ENCODE measurements at regions not wholly inside any gene's neighbourhood (a gene's known extent, or its start where the extent isn't known, plus 50 kb on each side); places are given as distances from the start of the nearest gene placed in this dataset.
"Not testable (repeated sequence)": the region's sequence is repeated elsewhere in the genome, so short reads cannot be mapped to it uniquely, and the experiment has no call there.

DNA sequence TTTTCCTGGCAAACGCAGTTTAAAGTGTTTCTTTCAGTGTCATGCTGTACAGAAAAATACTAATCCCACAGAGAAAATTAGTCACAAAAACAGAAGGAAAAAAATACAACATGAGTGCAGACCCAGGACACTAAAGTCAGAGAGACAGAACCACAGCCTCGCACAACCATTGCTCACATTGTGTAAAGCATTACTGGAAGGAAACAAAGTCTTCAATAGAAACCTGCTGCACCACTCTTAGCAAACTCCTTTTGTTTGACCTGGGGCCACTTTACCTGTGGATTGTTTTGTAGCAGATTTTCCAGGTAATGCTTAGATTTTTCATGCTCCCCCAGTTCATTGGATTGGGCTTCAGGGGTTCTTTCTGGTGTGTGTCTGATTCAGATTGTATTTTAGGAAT, 131.8 kb upstream of the TMLHE start:
- ATAC-seq (no peak), DNase-seq (no peak)
- intact Hi-C loops (cut with micrococcal nuclease): no loop called here
- TF ChIP-seq, protein P1, sequence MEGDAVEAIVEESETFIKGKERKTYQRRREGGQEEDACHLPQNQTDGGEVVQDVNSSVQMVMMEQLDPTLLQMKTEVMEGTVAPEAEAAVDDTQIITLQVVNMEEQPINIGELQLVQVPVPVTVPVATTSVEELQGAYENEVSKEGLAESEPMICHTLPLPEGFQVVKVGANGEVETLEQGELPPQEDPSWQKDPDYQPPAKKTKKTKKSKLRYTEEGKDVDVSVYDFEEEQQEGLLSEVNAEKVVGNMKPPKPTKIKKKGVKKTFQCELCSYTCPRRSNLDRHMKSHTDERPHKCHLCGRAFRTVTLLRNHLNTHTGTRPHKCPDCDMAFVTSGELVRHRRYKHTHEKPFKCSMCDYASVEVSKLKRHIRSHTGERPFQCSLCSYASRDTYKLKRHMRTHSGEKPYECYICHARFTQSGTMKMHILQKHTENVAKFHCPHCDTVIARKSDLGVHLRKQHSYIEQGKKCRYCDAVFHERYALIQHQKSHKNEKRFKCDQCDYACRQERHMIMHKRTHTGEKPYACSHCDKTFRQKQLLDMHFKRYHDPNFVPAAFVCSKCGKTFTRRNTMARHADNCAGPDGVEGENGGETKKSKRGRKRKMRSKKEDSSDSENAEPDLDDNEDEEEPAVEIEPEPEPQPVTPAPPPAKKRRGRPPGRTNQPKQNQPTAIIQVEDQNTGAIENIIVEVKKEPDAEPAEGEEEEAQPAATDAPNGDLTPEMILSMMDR (IDR thresholded peaks at IDR 0.05): no peak
- H3K27ac Mint-ChIP-seq: no peak overlapping the region
- no peaks in the 10 kb centered on the region for H3K4me1 Mint-ChIP-seq (ENCODE audit: low read depth)
- ChIA-PET CTCF (no interaction called here), POLR2A (no interaction called here)
- H3K27me3 Mint-ChIP-seq: no peaks in the 10 kb centered on the region
- peaks cover 2% of the 10 kb centered on the region for H3K36me3 Mint-ChIP-seq (ENCODE audit: low read depth)
- peaks cover 6% of the 10 kb centered on the region for H3K9me3 Mint-ChIP-seq
- no peak overlapping the region for H3K4me3 Mint-ChIP-seq

DNA sequence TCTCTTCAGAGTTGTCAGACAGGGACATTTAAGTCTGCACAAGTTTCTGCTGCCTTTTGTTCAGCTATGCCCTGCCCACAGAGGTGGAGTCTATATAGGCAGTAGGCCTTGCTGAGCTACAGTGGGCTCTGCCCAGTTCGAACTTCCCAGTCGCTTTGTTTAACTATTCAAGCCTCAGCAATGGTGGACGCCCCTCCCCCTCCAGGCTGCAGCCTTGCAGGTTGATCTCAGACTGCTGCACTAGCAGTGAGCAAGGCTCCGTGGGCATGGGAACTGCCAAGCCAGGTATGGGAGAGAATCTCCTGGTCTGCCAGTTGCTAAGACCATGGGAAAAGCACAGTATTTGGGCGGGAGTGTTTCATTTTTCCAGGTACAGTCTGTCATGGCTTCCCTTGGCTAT, 115.6 kb upstream of the TMLHE start:
- H3K4me1 Mint-ChIP-seq (ENCODE audit: low read depth); intact Hi-C loops (cut with micrococcal nuclease); DNase-seq; H3K4me3 Mint-ChIP-seq; POLR2A ChIA-PET; H3K27ac Mint-ChIP-seq; CTCF ChIA-PET; ATAC-seq; H3K36me3 Mint-ChIP-seq (ENCODE audit: low read depth); H3K27me3 Mint-ChIP-seq; H3K9me3 Mint-ChIP-seq: not testable (repeated sequence)

GRCh38 chrX:155718972-155719586, 106.3 kb upstream of the TMLHE start:
- intact Hi-C loops (cut with micrococcal nuclease): no loop called here
- Mint-ChIP-seq H3K36me3 (ENCODE audit: low read depth) (no peaks in the 10 kb centered on the region), H3K4me1 (ENCODE audit: low read depth) (no peaks in the 10 kb centered on the region), H3K4me3 (no peak overlapping the region), H3K27ac (no peak overlapping the region), H3K27me3 (no peaks in the 10 kb centered on the region), H3K9me3 (peaks cover 2% of the 10 kb centered on the region)
- ChIA-PET CTCF (no interaction called here), POLR2A (no interaction called here)
- TF ChIP-seq, protein P1 (IDR thresholded peaks at IDR 0.05): no peak
- ATAC-seq: no peak
- no peak for DNase-seq

GRCh38 chrX:155715141-155715540, 102.4 kb upstream of the TMLHE start:
- Mint-ChIP-seq H3K9me3 (peaks cover 6% of the 10 kb centered on the region), H3K36me3 (ENCODE audit: low read depth) (peaks cover 1% of the 10 kb centered on the region), H3K27ac (no peak overlapping the region), H3K4me3 (no peak overlapping the region), H3K4me1 (ENCODE audit: low read depth) (no peaks in the 10 kb centered on the region), H3K27me3 (no peaks in the 10 kb centered on the region)
- CTCF ChIA-PET: no interaction called here
- POLR2A ChIA-PET: no interaction called here
- TF ChIP-seq, protein P1 (IDR thresholded peaks at IDR 0.05): no peak
- ATAC-seq: no peak
- DNase-seq: no peak
- intact Hi-C loops (cut with micrococcal nuclease): no loop called here

GRCh38 chrX:155695419-155695818, 82.7 kb upstream of the TMLHE start:
- TF ChIP-seq, protein P1 (IDR thresholded peaks at IDR 0.05): no peak
- POLR2A ChIA-PET: no interaction called here
- ATAC-seq (no peak), DNase-seq (no peak)
- no peaks in the 10 kb centered on the region for H3K27me3 Mint-ChIP-seq
- H3K9me3 Mint-ChIP-seq: no peaks in the 10 kb centered on the region
- H3K4me3 Mint-ChIP-seq: no peak overlapping the region
- H3K36me3 Mint-ChIP-seq (ENCODE audit: low read depth): no peaks in the 10 kb centered on the region
- H3K4me1 Mint-ChIP-seq (ENCODE audit: low read depth): no peaks in the 10 kb centered on the region
- H3K27ac Mint-ChIP-seq: no peak overlapping the region
- intact Hi-C loops (cut with micrococcal nuclease): no loop called here
- CTCF ChIA-PET: no interaction called here

DNA sequence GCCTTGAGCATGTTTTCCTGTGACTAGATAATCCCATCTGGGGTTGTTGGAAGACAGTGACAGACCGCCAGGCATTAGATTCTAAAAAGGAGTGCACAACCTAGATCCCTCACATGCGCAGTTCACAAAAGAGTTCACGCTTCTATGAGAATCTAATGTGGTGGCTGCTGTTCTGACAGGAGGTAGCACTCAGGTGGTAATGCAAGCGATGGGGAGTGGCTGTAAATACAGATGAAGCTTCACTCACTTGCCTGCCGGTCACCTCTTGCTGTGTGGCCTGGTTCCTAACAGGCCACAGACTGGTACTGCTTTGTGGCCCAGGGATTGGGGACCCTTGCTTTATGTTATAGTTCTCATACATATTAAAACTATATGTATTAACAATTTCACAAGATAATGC, 81.9 kb upstream of the TMLHE start:
- H3K36me3 Mint-ChIP-seq (ENCODE audit: low read depth): no peaks in the 10 kb centered on the region
- DNase-seq: no peak
- TF ChIP-seq, protein P1 (IDR thresholded peaks at IDR 0.05): no peak
- ATAC-seq: no peak
- no peaks in the 10 kb centered on the region for H3K4me1 Mint-ChIP-seq (ENCODE audit: low read depth)
- POLR2A ChIA-PET: no interaction called here
- intact Hi-C loops (cut with micrococcal nuclease): no loop called here
- H3K9me3 Mint-ChIP-seq: no peaks in the 10 kb centered on the region
- no peak overlapping the region for H3K27ac Mint-ChIP-seq
- CTCF ChIA-PET: no interaction called here
- no peak overlapping the region for H3K4me3 Mint-ChIP-seq
- no peaks in the 10 kb centered on the region for H3K27me3 Mint-ChIP-seq

Measured in activated CD8-positive, alpha-beta T cell treated with anti-CD3 and anti-CD28 coated beads for 36 hours (primary cell).